Activated CD8-positive, alpha-beta memory T cell treated with anti-CD3 and anti-CD28 coated beads for 1 hour (primary cell): ENCODE measurements at regions not wholly inside any gene's neighbourhood (a gene's known extent, or its start where the extent isn't known, plus 50 kb on each side); places are given as distances from the start of the nearest gene placed in this dataset.

ENCODE experiments used
- DNase-seq, 2 donors: peaks; one replicate each; pipeline ENCODE4 v3.0.0-alpha.2; 2020; ENCODE audit warnings: low read depth in 1 of 2; ENCODE audit errors: extremely low read depth in 1 of 2

DNA sequence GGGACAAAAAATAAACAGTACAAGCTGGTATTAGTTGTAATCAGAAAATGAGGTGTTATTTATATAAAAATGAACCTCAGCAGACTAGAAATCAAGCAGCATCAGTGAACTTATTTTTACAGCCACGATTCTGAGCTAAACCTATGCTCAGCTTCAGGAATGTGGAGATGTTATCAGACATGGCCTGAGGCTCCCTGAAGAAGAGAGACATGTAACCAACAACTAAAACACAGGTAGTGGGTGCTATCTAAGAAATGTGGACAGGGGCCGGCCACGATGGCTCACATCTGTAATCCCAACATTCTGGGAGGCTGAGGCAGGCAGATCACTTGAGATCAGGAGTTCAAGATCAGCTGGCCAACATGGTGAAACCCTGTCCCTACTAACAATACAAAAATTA, 534.3 kb downstream of the VRK1 start:
- DNase-seq = no peak

DNA sequence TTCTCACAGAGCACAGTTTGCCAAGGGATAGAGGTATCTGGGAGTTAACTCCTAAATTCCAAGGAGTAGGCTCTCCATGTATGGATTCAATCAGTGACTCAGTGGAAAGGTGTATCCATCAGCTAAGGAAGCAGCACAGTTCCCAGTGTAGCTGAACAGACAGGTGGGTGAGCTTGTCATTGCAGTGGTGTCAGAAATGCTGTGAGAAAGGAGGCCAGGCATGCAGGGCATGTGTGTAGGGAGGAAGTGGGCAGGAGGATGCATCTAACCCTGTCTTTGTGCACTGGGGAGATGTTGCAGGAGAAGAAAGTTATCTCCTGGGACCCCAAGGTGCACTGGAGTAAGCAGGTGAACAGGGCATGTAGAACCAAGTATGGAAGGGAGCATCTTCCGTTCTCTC, 539.0 kb downstream of the VRK1 start:
- DNase-seq = no peak

DNA sequence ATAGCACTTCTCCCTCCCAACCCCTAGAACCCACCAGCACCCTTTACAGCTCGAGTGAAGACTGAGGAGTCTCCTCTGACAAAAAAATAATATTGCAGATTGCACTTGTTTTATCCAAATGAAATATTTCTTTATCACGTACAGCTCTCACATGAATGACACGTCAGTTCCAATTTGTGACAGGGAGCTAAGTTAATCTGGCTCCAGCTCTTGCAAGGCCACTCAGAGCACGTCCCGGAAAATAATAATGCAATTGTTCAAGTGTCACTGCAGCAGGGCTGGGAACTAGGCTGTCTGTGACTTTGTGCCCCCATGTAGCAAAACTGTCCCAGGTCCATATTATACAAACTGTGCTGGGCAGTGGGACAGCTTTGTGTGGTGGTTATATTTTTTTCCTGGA, 539.6 kb downstream of the VRK1 start:
- no peak for DNase-seq

DNA sequence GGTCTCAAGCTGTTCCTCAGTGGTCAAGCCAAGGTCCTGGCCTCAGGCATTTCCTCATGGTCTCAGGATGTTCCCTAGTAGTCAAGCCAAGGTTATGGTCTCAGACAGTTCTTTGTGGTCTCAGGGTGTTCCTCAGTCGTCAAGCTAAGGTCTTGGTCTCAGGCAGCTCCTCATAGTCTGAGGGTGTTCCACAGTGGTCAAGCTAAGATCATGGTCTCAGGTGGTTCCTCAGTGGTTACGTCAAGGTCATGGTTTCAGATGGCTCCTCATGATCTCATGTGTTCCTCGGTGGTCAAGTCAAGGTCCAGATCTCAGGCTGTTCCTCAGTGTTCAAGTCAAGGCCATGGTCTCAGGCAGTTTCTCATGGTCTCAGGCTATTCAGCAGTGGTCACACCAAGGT, 540.1 kb downstream of the VRK1 start:
- DNase-seq = no peak

DNA sequence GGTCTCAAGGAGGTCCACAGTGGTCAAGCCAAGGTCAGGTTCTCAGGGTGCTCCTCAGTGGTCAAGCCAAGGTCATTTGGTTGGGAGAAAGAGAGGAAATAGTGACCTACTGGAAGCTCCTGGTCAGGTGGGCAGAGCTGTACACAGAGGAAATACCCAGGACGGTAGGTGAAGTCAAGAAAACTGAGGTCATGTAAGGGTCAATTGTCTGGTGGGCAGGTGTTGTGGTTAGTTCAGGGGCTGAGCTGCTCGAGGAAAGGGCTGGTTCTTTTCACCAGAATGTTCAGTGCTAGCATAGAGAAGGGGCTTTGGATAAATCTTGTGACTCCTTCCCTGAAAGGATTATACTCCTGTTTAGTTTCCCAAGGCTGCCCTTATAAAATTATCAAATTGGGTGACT, 540.5 kb downstream of the VRK1 start:
- DNase-seq = no peak

DNA sequence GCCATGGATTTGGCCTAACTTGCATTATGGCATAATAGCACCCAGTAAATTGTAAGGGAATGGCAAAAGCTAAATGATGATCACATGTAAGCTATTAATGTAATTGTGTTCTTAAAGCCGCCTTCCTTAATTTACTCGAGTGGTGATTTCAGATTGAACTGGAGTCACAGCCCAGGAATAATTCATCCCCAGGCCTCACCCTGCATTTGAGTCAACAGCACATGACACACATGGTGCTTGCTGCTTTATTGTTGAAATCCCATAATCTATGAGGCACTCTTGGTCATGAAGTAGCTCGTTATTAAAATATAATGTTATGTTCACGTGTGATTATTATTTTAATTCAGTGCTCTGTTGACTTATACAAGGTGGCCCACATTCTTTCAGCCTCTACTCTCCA, 547.5 kb downstream of the VRK1 start:
- no peak for DNase-seq

DNA sequence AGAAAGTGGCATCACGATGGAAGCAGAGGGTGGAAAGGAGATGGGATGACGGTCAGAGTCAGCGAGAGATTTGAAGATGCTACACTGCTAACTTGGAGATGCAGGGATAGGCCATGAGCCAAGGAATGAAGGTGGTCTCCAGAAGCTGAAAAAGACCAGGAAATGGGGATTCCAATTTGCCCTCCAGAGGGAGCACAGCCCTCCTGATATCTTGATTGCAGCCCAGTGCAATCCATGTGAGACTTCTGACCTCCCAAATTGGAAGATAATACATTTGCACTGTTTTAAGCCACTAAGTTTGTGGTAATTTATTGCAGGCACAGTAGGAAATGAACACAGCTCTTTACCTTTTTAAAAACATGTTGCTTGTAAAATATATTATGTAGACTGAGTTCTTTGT, 549.5 kb downstream of the VRK1 start:
- no peak for DNase-seq

DNA sequence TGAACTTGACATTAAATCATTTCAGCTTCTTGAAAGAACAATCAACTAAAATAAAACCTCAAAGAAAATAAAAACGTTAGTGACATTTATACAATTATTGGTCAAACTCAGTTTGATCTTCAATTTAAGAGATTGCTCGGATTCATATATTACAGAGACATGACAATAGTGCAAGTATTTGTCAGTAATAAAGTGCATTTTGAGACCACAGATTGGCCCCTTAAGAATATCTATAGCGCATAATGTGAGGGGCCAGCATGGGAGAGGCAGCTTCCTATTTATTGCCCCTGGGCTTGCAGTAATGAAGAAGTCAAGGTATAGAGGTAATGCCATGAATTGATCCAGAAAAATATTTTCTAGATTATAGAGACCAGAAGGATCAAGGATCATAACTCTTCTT, 552.3 kb downstream of the VRK1 start:
- no peak for DNase-seq

DNA sequence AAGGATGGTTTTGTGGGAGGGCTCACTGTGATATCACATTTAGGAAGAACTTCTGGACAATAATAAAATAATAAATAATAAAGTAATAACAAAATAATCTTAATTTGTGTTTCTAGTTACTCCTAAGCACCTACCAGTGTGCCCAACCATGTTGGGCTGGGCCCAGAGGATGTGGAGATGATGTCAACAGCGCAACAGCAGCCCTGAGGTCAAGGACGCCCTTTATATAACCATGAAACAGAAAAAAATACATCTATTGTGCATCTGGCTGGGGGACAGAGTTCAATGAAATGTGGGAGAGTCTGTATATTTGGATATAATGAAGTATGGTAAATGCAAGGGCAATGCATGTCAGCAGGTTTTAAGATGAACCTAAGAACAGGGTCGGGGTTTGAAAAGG, 552.8 kb downstream of the VRK1 start:
- DNase-seq = no peak

DNA sequence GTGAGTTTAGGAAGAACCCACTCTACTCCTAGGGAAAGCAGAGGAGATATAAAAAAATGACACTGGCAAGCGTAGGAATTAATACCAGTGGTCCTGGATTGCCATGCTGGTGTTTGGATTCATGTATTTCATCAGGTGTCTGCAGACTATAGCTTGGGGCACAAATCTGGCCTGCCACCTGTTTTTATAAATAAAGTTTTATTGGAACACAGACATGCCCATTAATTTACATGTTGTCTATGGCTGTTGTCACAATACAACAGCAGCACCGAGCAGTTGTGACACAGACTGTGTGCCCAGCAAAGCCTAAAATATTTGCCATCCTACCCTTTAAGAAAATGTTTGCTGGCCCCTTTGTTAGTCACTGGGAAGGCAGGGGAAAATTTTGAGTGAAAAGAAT, 553.2 kb downstream of the VRK1 start:
- no peak for DNase-seq

DNA sequence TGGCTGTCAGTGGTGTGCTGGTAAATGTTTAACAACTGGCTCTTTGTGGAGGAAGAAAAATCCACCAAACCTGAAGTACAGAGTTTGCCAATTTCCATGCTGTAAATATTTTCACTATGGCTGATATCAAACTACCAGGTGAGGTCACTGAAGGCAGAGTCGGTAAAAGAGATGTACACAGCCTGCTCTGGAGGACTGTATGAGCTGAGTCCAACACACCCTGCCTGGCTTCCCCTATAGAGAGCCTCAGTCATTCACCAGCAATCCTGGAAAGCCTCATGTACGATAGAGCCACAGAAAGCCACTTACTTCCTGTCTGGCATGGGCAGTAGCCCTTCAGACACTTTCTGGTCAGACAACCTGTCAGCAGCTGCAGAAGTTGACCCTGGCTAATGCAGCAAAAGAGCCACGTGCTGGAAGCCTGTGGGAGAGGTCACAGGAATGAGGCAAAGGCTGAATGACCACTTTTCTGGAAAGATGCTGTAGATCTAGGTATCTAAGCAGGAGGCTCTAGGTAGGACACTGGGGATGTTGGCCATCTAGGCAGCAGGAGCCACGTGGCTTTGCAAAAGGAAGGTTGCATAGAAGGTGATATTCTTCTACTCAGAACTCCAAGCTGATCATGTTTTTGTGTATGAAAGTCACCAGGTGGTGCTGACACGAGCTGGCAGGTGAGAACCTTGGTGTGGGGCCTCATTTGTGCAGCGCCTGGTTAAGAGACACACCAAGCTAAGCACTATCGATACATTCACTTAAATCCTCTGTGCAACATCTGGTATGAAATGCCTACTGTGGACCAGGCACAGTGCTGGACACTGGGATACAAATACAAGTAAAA, 553.9 kb downstream of the VRK1 start:
- DNase-seq = no peak

DNA sequence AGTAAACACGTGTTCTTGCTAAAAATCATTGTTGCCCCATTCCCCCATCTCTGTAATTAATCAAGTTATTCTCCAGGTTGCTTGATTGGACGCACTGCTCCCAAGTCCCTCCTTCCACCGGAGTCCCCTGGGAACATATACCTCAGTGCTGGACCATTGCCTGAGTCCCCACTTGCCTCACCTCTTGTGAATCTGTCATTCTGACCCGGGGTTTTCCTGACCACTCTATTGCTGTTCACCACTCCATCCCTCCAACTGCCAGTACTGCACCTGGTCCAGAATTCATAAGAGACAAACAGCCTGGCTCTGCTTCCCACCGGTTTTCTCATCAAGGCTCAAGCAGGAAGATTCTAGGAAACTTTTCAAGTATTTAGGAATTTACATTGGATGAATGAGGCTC, 555.9 kb downstream of the VRK1 start:
- no peak for DNase-seq

DNA sequence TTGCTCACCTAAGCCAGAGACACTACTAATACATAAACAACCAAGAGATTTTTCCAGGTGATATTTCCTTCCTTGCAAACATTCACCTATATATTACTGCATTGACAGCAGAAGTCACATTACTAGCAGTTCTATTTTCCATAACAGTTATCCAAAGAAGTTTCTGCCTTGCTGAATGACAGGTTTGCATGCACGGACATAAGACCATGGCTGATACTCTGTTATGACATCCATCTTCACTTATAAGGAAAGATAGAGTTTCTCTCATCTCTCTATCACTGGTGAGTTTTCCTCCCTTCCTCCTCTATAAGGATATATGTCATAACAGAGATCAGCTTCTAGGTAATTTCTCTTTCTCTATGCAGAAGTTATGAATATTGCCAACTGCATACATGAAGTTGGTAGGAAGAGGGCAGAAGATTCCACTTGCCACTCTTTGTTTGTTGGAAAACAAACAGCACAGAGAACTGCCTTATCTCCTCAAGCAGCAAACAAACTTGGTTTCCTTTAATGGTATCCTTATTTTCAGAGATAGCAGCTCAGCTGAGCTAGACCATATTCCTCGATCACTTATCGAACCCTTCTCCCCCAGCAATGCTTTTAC, 557.0 kb downstream of the VRK1 start:
- no peak for DNase-seq

DNA sequence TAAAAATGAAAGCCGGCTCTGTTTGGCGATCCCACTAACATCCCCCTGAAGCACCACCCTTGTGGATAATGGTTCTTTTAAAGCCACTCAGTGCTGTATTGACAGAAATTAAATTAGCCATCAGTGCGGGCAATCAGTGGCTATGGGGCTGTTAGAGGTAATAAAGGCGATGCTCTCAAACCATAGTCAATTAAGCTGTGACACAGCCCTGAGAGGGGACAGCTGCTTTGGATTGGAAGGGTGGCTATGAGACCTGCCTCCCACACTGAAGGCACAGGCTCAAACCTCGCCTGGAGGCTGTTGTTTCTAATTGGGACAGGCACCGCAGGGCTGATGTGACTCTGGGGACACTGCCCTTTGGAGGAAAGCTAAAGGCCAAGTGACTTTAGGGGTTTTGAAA, 562.2 kb downstream of the VRK1 start:
- DNase-seq = no peak

DNA sequence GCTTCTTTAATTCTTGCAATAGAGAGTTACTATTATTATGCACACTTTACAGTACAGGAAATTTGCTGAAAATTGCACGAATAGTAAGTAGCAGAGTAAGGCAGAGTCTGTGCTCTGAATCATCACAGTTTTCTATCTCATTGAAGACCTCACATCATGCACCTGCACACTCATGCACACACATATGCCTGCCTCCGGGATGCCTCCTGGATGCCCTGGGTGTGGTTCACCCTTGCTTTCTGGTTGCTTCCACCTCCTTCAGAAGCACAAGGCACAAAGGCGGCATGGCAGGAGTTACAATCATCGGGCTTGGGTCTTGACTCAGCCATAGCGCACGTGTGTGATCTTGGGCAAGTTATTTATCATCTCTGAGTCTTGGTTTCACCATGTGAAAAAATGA, 564.0 kb downstream of the VRK1 start:
- no peak for DNase-seq

DNA sequence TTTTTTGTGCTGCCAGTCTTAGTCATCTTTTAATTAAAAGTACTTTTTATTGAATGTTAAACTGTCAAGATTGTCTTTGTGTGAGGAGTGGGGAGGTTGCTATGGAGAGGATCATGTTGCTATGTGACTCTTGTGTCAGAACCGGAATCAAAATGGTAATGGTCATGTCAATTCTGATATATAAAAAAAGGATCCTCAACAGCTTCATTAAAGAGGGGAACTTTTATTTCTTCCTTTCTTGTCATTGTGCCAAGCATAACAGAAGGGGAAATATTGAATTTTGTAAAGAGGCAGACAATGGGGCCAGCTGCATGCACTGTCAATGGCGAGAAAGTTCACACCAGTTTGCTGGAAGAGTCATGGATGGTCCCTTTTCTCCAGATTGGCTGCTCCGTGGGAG, 564.8 kb downstream of the VRK1 start:
- DNase-seq = no peak

DNA sequence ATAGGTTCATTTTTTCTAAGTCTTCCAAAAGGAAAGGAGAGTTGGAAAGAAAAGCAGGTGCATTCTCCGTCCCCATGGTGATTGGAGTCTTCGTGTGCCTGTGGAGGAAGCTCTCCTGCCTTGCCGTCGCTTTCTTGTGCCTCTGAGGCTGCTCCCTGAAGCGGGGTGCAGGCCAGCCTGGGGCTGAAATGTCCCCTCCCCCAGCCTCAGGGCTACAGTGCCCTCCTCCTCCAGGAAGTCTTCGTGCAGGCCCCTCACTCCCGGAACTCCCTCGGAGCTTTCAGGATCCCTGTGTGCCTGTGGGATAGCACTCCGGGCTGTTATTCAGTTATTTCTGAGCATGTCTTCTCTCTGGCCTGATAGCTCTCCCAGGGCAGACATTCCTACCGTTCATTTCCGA, 569.2 kb downstream of the VRK1 start:
- DNase-seq = no peak

DNA sequence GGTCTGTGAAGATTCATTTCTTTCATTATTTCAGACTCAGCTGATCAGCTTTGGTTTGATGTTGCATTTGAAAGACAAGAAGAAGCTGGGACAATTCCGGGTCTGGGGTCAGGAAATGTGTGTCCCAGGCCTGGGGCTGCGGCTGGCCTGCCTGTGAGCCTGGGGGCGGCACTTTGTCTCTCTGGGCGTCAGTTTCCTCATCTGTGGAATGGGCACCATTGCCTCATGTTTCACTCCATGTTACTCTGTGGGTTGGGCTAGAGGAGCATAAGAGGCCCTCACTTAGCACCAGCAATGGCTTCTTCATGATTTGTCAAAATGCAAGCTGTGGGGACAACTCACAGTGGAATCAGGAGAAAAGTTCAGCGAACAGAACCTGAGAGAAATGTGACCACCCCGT, 570.1 kb downstream of the VRK1 start:
- no peak for DNase-seq

DNA sequence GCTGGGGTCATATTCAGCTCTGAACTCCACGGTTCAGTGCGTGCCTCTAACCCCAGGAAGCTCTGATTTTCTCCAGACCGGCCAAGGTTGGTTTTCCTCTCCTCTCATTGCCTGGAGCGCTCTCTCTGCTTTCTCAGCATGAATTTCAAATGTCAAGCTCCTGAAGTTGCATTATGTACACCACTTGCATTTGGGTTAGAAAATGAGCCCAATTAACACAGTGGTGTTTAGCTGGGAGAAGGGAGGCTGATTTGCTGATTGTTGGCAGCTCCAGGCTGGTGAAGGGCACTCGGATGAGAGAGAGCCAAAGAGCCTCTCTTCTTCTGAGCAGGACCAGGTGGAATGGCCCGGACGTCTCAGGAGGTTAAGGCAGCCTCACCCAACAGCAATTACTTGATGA, 570.9 kb downstream of the VRK1 start:
- no peak for DNase-seq

DNA sequence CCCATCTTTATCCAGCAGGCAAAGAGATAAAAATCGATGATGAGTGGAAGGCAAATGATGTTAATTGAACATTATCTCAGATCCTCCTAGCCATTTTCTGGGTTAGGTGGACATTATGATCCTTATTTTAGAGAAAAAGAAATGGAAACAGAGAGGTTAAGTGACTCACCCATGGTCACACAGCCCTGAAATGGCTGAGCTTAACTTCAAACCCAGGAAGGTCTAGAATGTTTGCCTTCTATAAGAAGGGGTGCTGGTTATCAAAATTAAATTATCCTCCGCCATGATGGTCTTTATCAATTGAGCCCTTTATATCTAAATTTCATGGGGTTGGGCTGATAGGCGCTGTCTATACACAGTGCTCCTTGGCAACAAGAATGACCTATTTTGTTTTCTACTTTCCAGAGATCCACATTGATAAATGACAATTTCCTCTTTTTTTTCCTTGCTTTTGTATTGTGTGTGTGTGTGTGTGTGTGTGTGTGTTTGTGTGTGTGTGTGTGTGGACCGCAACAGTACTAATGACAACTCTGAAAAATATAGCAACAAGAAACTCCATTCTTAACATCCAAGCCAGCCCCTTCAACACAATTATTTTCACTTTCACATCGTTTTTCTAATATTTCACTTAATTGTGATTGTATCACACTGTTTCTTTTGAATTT, 571.9 kb downstream of the VRK1 start:
- no peak for DNase-seq

DNA sequence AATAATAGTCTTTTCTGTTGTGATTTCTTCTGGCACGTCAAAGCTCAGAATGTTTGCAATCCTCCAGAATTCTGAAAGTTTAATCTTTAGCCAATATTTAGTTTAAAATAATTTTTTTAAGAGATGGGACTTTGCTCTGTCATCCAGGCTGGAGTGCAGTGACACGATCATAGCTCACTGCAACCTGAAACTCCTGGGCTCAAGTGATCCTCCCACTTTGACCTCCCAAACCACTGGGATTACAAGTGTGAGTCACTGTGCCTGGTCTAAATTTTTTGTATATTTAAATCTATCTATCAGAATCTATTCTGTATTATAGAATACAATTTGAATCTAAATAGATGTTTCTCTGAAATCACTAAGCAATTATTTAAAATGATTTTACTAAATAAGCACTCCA, 572.7 kb downstream of the VRK1 start:
- DNase-seq = no peak

DNA sequence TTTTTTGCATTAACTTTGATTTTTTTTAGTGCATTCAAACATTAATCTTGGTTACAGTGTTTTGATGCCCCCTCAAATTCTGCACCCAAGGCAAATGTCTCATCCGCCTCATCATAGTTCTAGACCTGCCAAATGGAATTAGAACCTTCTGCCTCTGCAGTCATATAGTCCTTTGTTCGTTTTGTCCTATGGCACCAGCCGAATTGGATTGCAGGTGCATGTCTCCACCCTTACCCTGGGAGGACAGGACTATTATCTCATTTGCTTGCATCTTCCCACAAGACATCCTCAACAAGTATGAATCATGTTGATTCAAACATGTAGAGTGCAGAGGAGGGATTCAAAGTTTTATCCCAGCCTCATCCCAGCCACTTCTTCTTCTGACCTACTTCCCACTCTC, 579.1 kb downstream of the VRK1 start:
- DNase-seq = no peak
